Mucosa of descending colon (tissue), 3 donors: ENCODE measurements at regions not wholly inside any gene's neighbourhood (a gene's known extent, or its start where the extent isn't known, plus 50 kb on each side); places are given as distances from the start of the nearest gene placed in this dataset.

Experiments
- ATAC-seq: fragments of 200-7000 bp; cut with Tn5 transposase; one replicate; pipeline ENCODE4 v1.9.1; 2020; ENCODE audit warnings: mild to moderate bottlenecking, moderate library complexity
- DNase-seq, 3 donors: peaks; one replicate each; pipeline ENCODE4 v3.0.0-alpha.2; 2020
- H3K36me3 ChIP-seq: fragments of 200-600 bp; one replicate; pipeline ENCODE4 v1.8.0; 2021; ENCODE audit warnings: low read depth, mild to moderate bottlenecking
- H3K4me1 ChIP-seq: fragments of 200-600 bp; one replicate; pipeline ENCODE4 v1.8.0; 2021; ENCODE audit warnings: low read depth, mild to moderate bottlenecking
- H3K4me3 ChIP-seq: fragments of 200-600 bp; one replicate; pipeline ENCODE4 v1.8.0; 2021; ENCODE audit warnings: mild to moderate bottlenecking
- H3K9me3 ChIP-seq: fragments of 200-600 bp; one replicate; pipeline ENCODE4 v1.8.0; 2021; ENCODE audit warnings: mild to moderate bottlenecking
- CTCF ChIP-seq: fragments of 200-600 bp; IDR thresholded peaks from one replicate; pipeline ENCODE4 v1.8.0; 2022; ENCODE audit warnings: antibody characterized with exemption, mild to moderate bottlenecking
- intact Hi-C, 2 donors: fragments of 100-400 bp; cut with DNase I in 1 of 2; cut with micrococcal nuclease in 1 of 2; formaldehyde crosslinking; loops; one replicate each; pipeline versions ENCODE4 v1.11.0 to v1.11.1; 2022; cut with DNase I, micrococcal nuclease
- donor health status: DM: no; HTN: no; CAD: no; lungs with moderate emphysema.
- donor health status: DM: no; HTN: no; CAD: no.
- donor health status: DM: no; HTN: yes; CAD: no.

- intact Hi-C loops: loop anchor here in 1 of 2 donors (10.0 kb wide), 1 partner anchor 387 kb away; no protein-coding TSS in a partner anchor
- H3K4me1 ChIP-seq: no peaks in the 10 kb centered on the region
- H3K9me3 ChIP-seq: no peaks in the 10 kb centered on the region
- DNase-seq (no peak), ATAC-seq (no peak)
- H3K36me3 ChIP-seq: no peaks in the 10 kb centered on the region
- no peak for TF ChIP-seq CTCF
- H3K4me3 ChIP-seq: no peak overlapping the region
Observed at GRCh38 chr3:87161851-87162250, 65.3 kb upstream of the CHMP2B start.

- no peaks in the 10 kb centered on the region for H3K4me1 ChIP-seq
- DNase-seq: no peak
- no peak for ATAC-seq
- intact Hi-C loops: loop anchor here in 1 of 2 donors (10.0 kb wide), 1 partner anchor 387 kb away; no protein-coding TSS in a partner anchor
- no peaks in the 10 kb centered on the region for H3K36me3 ChIP-seq
- no peak overlapping the region for H3K4me3 ChIP-seq
- no peak for TF ChIP-seq CTCF
- H3K9me3 ChIP-seq: no peaks in the 10 kb centered on the region
Observed at GRCh38 chr3:87161417-87161816, 65.7 kb upstream of the CHMP2B start.

GRCh38 chr3:87161013-87161412, 66.1 kb upstream of the CHMP2B start:
- intact Hi-C loops: loop anchor here in 1 of 2 donors (10.0 kb wide), 1 partner anchor 386 kb away; no protein-coding TSS in a partner anchor
- H3K36me3 ChIP-seq: no peaks in the 10 kb centered on the region
- no peaks in the 10 kb centered on the region for H3K9me3 ChIP-seq
- H3K4me3 ChIP-seq: no peak overlapping the region
- ATAC-seq (no peak), DNase-seq (no peak)
- no peak for TF ChIP-seq CTCF
- H3K4me1 ChIP-seq: no peaks in the 10 kb centered on the region

GRCh38 chr3:87158823-87159222, 68.3 kb upstream of the CHMP2B start:
- intact Hi-C loops: no loop called here
- DNase-seq (no peak), ATAC-seq (no peak)
- Histone ChIP-seq H3K4me1 (no peaks in the 10 kb centered on the region), H3K9me3 (no peaks in the 10 kb centered on the region), H3K4me3 (no peak overlapping the region), H3K36me3 (no peaks in the 10 kb centered on the region)
- no peak for TF ChIP-seq CTCF

- ATAC-seq (no peak), DNase-seq (no peak)
- no peak for TF ChIP-seq CTCF
- H3K4me3 ChIP-seq: no peak overlapping the region
- H3K4me1 ChIP-seq: no peaks in the 10 kb centered on the region
- H3K9me3 ChIP-seq: no peaks in the 10 kb centered on the region
- intact Hi-C loops: no loop called here
- H3K36me3 ChIP-seq: no peaks in the 10 kb centered on the region
Observed at GRCh38 chr3:87148020-87148419, 79.1 kb upstream of the CHMP2B start.

GRCh38 chr3:87147562-87147961, 79.5 kb upstream of the CHMP2B start:
- intact Hi-C loops: no loop called here
- H3K4me1 ChIP-seq: no peaks in the 10 kb centered on the region
- no peak overlapping the region for H3K4me3 ChIP-seq
- TF ChIP-seq CTCF: no peak
- H3K36me3 ChIP-seq: no peaks in the 10 kb centered on the region
- H3K9me3 ChIP-seq: no peaks in the 10 kb centered on the region
- ATAC-seq (no peak), DNase-seq (no peak)
